K562 (cell line): ENCODE measurements at regions not wholly inside any gene's neighbourhood (a gene's known extent, or its start where the extent isn't known, plus 50 kb on each side); places are given as distances from the start of the nearest gene placed in this dataset.

Experiments used
- BRF2 ChIP-seq: IDR thresholded peaks from 3 replicates; pipeline ENCODE4 v1.6.1; 2011; ENCODE audit warnings: borderline replicate concordance, mild to moderate bottlenecking; ENCODE audit not compliant: insufficient read length, insufficient read depth
- CREB1 ChIP-seq, 2 experiments: sonication (generic) in 1 of 2; formaldehyde crosslinking in 1 of 2; IDR thresholded peaks; 2 replicates each; pipeline versions ENCODE4 v1.6.1 to v1.8.0; 2012 to 2022; ENCODE audit warnings: inconsistent platforms in 1 of 2, mild to moderate bottlenecking in 1 of 2, missing genetic modification reagents in 1 of 2, moderate library complexity in 1 of 2
- CTCF ChIP-seq, 3 experiments: IDR thresholded peaks in 2 of 3; conservative IDR thresholded peaks in 1 of 3; 2 replicates each; pipeline ENCODE4 v1.5.1; 2011 to 2012; ENCODE audit warnings: low read length in 3 of 3, mild to moderate bottlenecking in 3 of 3, control low read depth in 2 of 3, improper control_type of control experiment in 1 of 3, inconsistent platforms in 1 of 3, low read depth in 1 of 3, mixed read lengths in 1 of 3, moderate library complexity in 1 of 3; ENCODE audit not compliant: insufficient read depth in 2 of 3
- EP300 ChIP-seq: IDR thresholded peaks from 2 replicates; pipeline ENCODE4 v1.6.1; 2012; ENCODE audit warnings: low read length, improper control_type of control experiment
- HDAC8 ChIP-seq: fragments of 450-650 bp; IDR thresholded peaks from 2 replicates; pipeline ENCODE4 v1.6.1; 2016; ENCODE audit warnings: mild to moderate bottlenecking, missing genetic modification characterization, moderate library complexity, missing compliant biosample characterization
- KDM4B ChIP-seq, 2 experiments: fragments of 450-650 bp in 1 of 2; sonication (generic) in 1 of 2; IDR thresholded peaks; 2 replicates each; pipeline ENCODE4 v1.6.1; 2016 to 2017; ENCODE audit warnings: borderline replicate concordance in 2 of 2, antibody characterized with exemption in 1 of 2, low read depth in 1 of 2, mild to moderate bottlenecking in 1 of 2
- MTA1 ChIP-seq: fragments of 450-650 bp; IDR thresholded peaks from 2 replicates; pipeline ENCODE4 v1.6.1; 2017; ENCODE audit warnings: borderline replicate concordance
- PREB ChIP-seq: sonication (generic); formaldehyde crosslinking; IDR thresholded peaks from 2 replicates; pipeline ENCODE4 v1.8.1; 2023; ENCODE audit warnings: mild to moderate bottlenecking, missing genetic modification reagents
- SMC3 ChIP-seq: conservative IDR thresholded peaks from 2 replicates; pipeline ENCODE4 v1.6.1; 2011; ENCODE audit warnings: low read depth, low read length, improper control_type of control experiment; ENCODE audit not compliant: insufficient read depth
- SOX6 ChIP-seq: fragments of 450-650 bp; IDR thresholded peaks from 2 replicates; pipeline ENCODE4 v1.6.1; 2014; ENCODE audit warnings: mild to moderate bottlenecking
- SP1 ChIP-seq: sonication (generic); formaldehyde crosslinking; IDR thresholded peaks from 2 replicates; pipeline ENCODE4 v1.8.1; 2022; ENCODE audit warnings: mild to moderate bottlenecking, missing genetic modification reagents
- SREBF1 ChIP-seq: fragments of 150-350 bp; IDR thresholded peaks from 2 replicates; pipeline ENCODE4 v1.6.1; 2014; ENCODE audit warnings: antibody characterized with exemption, low read depth, low read length, borderline replicate concordance
- USF1 ChIP-seq: sonication (generic); formaldehyde crosslinking; IDR thresholded peaks from 2 replicates; pipeline ENCODE4 v1.9.0; 2022; ENCODE audit warnings: mild to moderate bottlenecking, missing genetic modification reagents

GRCh38 chrX:128616933-128617332 lies 564.7 kb upstream of the ACTRT1 start:
- TF ChIP-seq SP1 (CRISPR knock-in tag), result no peak
- no peak for TF ChIP-seq BRF2
- no peak for TF ChIP-seq CTCF (IDR thresholded peaks at IDR 0.05 in 2 of 3, conservative IDR thresholded peaks at IDR 0.05 in 1 of 3; ENCODE audit: insufficient read depth in 2 of 3, low read depth in 1 of 3, low read length in 3 of 3)
- TF ChIP-seq USF1 (CRISPR knock-in tag), result no peak
- TF ChIP-seq CREB1 (IDR thresholded peaks at IDR 0.05), result no peak
- no peak for TF ChIP-seq CREB1 (CRISPR knock-in tag; IDR thresholded peaks at IDR 0.05)
- TF ChIP-seq KDM4B (IDR thresholded peaks at IDR 0.05; ENCODE audit: borderline replicate concordance in 2 of 2, low read depth in 1 of 2), result no peak
- TF ChIP-seq HDAC8 (tag), result no peak
- no peak for TF ChIP-seq MTA1
- no peak for TF ChIP-seq EP300
- no peak for TF ChIP-seq PREB (CRISPR knock-in tag)
- TF ChIP-seq SMC3, result no peak
- no peak for TF ChIP-seq SREBF1
- TF ChIP-seq SOX6, result no peak
